GM12892 (cell line): ENCODE measurements at regions not wholly inside any gene's neighbourhood (a gene's known extent, or its start where the extent isn't known, plus 50 kb on each side); places are given as distances from the start of the nearest gene placed in this dataset.

Experiments
- POLR2A ChIP-seq: IDR thresholded peaks from 2 replicates; pipeline ENCODE4 v1.6.1; 2011; ENCODE audit warnings: low read depth, low read length, control low read depth
- POLR2AphosphoS5 ChIP-seq: IDR thresholded peaks from 2 replicates; pipeline ENCODE4 v1.6.1; 2011; ENCODE audit warnings: low read depth, low read length, control low read depth
- TAF1 ChIP-seq: IDR thresholded peaks from 2 replicates; pipeline ENCODE4 v1.6.1; 2011; ENCODE audit warnings: low read depth, mild to moderate bottlenecking, control low read depth, low read length, borderline replicate concordance

DNA sequence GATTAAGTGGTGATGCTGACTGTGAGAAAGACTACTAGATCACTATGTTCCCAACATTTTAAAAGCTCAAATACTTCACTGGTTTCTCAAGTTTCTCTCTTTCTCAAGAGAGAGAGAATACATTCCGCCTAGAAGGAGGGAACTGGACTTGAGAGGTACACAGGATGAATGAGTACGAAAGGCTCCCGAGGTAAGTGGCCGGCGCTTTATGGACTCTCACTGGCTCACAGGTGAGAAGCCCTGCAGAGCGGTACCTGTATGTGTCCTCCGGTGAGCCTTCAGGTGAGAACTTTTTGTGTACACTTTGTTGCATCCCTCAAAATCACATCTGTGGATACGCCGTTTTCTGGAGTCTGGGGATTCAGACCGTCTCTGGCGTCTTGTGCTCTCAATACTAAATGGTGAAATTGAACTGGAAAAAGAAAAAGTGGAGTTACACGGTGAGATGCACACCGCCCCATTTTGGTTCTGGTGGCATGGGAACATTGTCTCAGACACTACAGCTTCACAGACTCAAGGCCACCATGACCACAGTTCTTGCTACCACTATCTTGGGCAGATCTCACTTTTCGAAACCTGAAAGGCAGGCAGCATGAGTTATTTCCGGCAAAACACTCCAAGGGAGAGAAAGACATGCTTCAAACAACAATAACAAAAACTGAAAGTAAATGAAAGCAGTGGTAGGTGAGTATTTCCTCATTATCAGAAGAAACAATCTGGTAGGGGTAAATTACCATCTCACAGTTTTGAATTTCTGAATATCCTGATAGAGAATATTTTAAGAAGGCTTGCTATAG, 418.9 kb downstream of the KLF12 start:
- TF ChIP-seq TAF1 (no peak), POLR2AphosphoS5 (no peak), POLR2A (no peak)
